ENCODE measurements at regions not wholly inside any gene's neighbourhood (a gene's known extent, or its start where the extent isn't known, plus 50 kb on each side); places are given as distances from the start of the nearest gene placed in this dataset.

GRCh38 chr10:29828440-29828894, 193.7 kb upstream of the SVIL start:
- POLR2A ChIA-PET, result no interaction called here
- no peak overlapping the region for H3K4me3 ChIP-seq (ENCODE audit: low read depth, low read length)
- TF ChIP-seq, protein P1, sequence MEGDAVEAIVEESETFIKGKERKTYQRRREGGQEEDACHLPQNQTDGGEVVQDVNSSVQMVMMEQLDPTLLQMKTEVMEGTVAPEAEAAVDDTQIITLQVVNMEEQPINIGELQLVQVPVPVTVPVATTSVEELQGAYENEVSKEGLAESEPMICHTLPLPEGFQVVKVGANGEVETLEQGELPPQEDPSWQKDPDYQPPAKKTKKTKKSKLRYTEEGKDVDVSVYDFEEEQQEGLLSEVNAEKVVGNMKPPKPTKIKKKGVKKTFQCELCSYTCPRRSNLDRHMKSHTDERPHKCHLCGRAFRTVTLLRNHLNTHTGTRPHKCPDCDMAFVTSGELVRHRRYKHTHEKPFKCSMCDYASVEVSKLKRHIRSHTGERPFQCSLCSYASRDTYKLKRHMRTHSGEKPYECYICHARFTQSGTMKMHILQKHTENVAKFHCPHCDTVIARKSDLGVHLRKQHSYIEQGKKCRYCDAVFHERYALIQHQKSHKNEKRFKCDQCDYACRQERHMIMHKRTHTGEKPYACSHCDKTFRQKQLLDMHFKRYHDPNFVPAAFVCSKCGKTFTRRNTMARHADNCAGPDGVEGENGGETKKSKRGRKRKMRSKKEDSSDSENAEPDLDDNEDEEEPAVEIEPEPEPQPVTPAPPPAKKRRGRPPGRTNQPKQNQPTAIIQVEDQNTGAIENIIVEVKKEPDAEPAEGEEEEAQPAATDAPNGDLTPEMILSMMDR (IDR thresholded peaks at IDR 0.05; ENCODE audit: insufficient read depth, low read length, missing control alignments), result no peak
- CTCF ChIA-PET, result no interaction called here
- DNase-seq (ENCODE audit: low read depth, low spot score), result no peak

- POLR2A ChIA-PET, result no interaction called here
- no peak for DNase-seq (ENCODE audit: low read depth, low spot score)
- no peak overlapping the region for H3K4me3 ChIP-seq (ENCODE audit: low read depth, low read length)
- TF ChIP-seq, protein P1 (IDR thresholded peaks at IDR 0.05; ENCODE audit: insufficient read depth, low read length, missing control alignments), result no peak
- CTCF ChIA-PET, result no interaction called here
Measured at GRCh38 chr10:29827512-29827911, 192.7 kb upstream of the SVIL start.

GRCh38 chr10:29826801-29827450, 192.2 kb upstream of the SVIL start:
- H3K4me3 ChIP-seq (ENCODE audit: low read depth, low read length), result no peak overlapping the region
- TF ChIP-seq, protein P1 (IDR thresholded peaks at IDR 0.05; ENCODE audit: insufficient read depth, low read length, missing control alignments), result no peak
- DNase-seq (ENCODE audit: low read depth, low spot score), result no peak
- CTCF ChIA-PET, result no interaction called here
- POLR2A ChIA-PET, result no interaction called here

DNA sequence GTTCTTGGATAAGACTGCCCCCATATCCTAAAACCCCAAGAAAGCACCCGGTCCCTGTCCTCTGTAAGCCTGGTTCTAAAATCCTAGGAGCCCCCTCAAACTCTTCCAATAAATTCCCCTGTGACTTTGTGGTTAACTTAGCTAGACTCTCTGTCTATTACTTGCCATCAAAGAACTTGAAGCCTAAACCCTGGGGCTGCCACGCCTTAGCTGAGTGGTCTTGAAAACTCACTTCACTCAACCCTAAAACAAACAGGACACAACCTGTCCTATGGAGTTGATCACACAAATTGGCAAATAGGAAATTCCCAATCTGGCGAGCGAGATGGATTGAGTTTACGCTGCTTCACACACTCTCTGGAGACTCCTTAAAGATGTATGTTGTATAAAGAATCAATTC, 191.4 kb upstream of the SVIL start:
- ChIA-PET CTCF (no interaction called here), POLR2A (no interaction called here)
- TF ChIP-seq, protein P1 (IDR thresholded peaks at IDR 0.05; ENCODE audit: insufficient read depth, low read length, missing control alignments), result no peak
- no peak for DNase-seq (ENCODE audit: low read depth, low spot score)
- no peak overlapping the region for H3K4me3 ChIP-seq (ENCODE audit: low read depth, low read length)

GRCh38 chr10:29823553-29824080, 188.8 kb upstream of the SVIL start:
- CTCF ChIA-PET, result interaction anchor here (1.4 kb wide), 1 partner anchor 15 kb away, joined by 4 read pairs; no protein-coding TSS in a partner anchor

DNA sequence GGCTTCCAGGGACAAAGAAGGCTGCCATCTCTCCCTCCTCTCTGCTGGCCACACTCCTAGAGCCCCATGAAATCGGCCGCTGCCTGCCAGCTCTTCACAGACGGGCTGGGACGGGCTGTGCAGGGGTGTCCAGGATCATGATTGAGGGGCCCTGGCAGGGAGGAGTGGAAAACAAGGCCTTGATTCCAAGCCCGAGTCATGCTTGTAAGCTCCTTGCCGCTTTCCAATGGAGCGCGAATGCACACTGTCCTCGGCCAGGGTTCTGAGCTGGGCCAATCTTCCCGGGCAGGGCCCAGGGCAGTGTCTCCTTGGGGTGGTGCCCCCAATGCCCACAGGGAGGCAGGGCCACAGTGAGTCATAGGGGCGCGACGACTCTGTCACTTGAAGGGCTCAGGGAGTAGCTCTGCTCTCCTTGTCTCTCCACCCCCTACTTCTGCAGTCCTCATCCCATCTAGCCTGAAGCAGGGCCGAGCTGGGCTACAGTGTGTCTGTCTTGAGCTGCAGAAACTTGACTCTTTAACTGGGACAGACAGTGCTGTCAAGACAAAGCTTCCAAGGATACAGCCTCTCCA, 186.2 kb upstream of the SVIL start:
- no peak overlapping the region for H3K4me3 ChIP-seq (ENCODE audit: low read depth, low read length)
- TF ChIP-seq, protein P1 (IDR thresholded peaks at IDR 0.05; ENCODE audit: insufficient read depth, low read length, missing control alignments), result no peak
- DNase-seq (ENCODE audit: low read depth, low spot score), result no peak
- ChIA-PET POLR2A (no interaction called here), CTCF (interaction anchor here (0.7 to 1.0 kb wide), 2 partner anchors 10 to 26 kb away, joined by 3 read pairs; no protein-coding TSS in a partner anchor)

More at GRCh38 chr10:29823553-29824080, 188.8 kb upstream of the SVIL start:
- H3K4me3 ChIP-seq (ENCODE audit: low read depth, low read length), result no peak overlapping the region
- TF ChIP-seq, protein P1 (IDR thresholded peaks at IDR 0.05; ENCODE audit: insufficient read depth, low read length, missing control alignments), result no peak
- POLR2A ChIA-PET, result interaction anchor here (0.6 kb wide), 1 partner anchor 277 kb away, joined by 3 read pairs; no protein-coding TSS in a partner anchor
- no peak for DNase-seq (ENCODE audit: low read depth, low spot score)

Data from AG04449 (cell line).